Memory B cell (primary cell): ENCODE measurements at regions not wholly inside any gene's neighbourhood (a gene's known extent, or its start where the extent isn't known, plus 50 kb on each side); places are given as distances from the start of the nearest gene placed in this dataset.
A peak's percentile ranks its signal among the peaks of the same experiment; 100 is the strongest.

Source experiments
- ATAC-seq: fragments of 150-1000 bp; cut with Tn5 transposase; 2 replicates; pipeline ENCODE4 v1.10.0; 2021; ENCODE audit warnings: low read depth, mild to moderate bottlenecking, moderate library complexity
- DNase-seq, 2 donors: peaks; one replicate each; pipeline ENCODE4 v3.0.0; 2022; ENCODE audit warnings: low spot score in 2 of 2
- H3K27ac Mint-ChIP-seq: one replicate; pipeline ENCODE4 v1.8.0; 2022; ENCODE audit warnings: mild to moderate bottlenecking, moderate library complexity, mixed read lengths
- H3K27me3 Mint-ChIP-seq: one replicate; pipeline ENCODE4 v1.8.0; 2022; ENCODE audit warnings: mixed read lengths
- H3K36me3 Mint-ChIP-seq: one replicate; pipeline ENCODE4 v1.8.0; 2022; ENCODE audit warnings: mild to moderate bottlenecking, mixed read lengths
- H3K4me1 Mint-ChIP-seq: one replicate; pipeline ENCODE4 v1.8.0; 2022; ENCODE audit warnings: mixed read lengths
- H3K4me3 Mint-ChIP-seq: one replicate; pipeline ENCODE4 v1.8.0; 2022; ENCODE audit warnings: mild to moderate bottlenecking, moderate library complexity, mixed read lengths
- H3K9me3 Mint-ChIP-seq: one replicate; pipeline ENCODE4 v1.8.0; 2022; ENCODE audit warnings: mixed read lengths

DNA sequence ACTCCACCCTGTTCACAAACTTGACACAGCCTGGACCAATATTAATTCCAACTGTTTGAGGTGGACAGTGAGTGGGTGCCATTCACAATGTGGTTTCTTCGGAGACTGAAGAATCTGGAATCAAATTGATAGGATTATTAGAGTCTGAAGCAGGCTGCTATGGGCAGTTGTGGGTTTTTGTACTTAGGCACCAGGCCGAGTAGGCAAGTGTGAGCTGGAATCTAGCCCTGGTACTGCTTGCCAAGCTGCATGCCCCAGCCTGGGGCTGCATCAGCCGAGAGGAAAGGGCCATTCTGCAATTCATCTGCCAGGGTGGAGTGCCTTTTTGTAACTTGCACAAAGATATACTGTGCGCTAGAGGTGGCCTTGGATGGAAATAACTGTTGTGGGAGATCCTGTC, 654.7 kb upstream of the FANCL start:
- DNase-seq (no peak), ATAC-seq (no peak)

GRCh38 chr2:58893656-58894351, 652.7 kb upstream of the FANCL start:
- no peak overlapping the region for H3K4me3 Mint-ChIP-seq
- H3K27me3 Mint-ChIP-seq: peaks cover 17% of the 10 kb centered on the region
- no peaks in the 10 kb centered on the region for H3K9me3 Mint-ChIP-seq
- no peaks in the 10 kb centered on the region for H3K36me3 Mint-ChIP-seq
- DNase-seq (no peak), ATAC-seq (no peak)
- H3K27ac Mint-ChIP-seq: no peak overlapping the region
- H3K4me1 Mint-ChIP-seq: no peaks in the 10 kb centered on the region

More for the DNA sequence above, 654.7 kb upstream of the FANCL start:
- Mint-ChIP-seq H3K27ac (no peak overlapping the region), H3K4me1 (no peaks in the 10 kb centered on the region), H3K36me3 (no peaks in the 10 kb centered on the region), H3K27me3 (peaks cover 18% of the 10 kb centered on the region), H3K9me3 (no peaks in the 10 kb centered on the region), H3K4me3 (no peak overlapping the region)

GRCh38 chr2:58891828-58892377, 650.8 kb upstream of the FANCL start:
- no peak for DNase-seq
- Mint-ChIP-seq H3K9me3 (no peaks in the 10 kb centered on the region), H3K36me3 (no peaks in the 10 kb centered on the region), H3K4me1 (no peaks in the 10 kb centered on the region), H3K27ac (no peak overlapping the region), H3K4me3 (no peak overlapping the region), H3K27me3 (peaks cover 17% of the 10 kb centered on the region)
- no peak for ATAC-seq

- H3K4me1 Mint-ChIP-seq: no peaks in the 10 kb centered on the region
- ATAC-seq: no peak
- no peaks in the 10 kb centered on the region for H3K9me3 Mint-ChIP-seq
- DNase-seq: no peak
- H3K27me3 Mint-ChIP-seq: peaks cover 16% of the 10 kb centered on the region
- no peaks in the 10 kb centered on the region for H3K36me3 Mint-ChIP-seq
- H3K4me3 Mint-ChIP-seq: no peak overlapping the region
- no peak overlapping the region for H3K27ac Mint-ChIP-seq
These were observed 649.9 kb upstream of the FANCL start for GRCh38 chr2:58890865-58891525.

DNA sequence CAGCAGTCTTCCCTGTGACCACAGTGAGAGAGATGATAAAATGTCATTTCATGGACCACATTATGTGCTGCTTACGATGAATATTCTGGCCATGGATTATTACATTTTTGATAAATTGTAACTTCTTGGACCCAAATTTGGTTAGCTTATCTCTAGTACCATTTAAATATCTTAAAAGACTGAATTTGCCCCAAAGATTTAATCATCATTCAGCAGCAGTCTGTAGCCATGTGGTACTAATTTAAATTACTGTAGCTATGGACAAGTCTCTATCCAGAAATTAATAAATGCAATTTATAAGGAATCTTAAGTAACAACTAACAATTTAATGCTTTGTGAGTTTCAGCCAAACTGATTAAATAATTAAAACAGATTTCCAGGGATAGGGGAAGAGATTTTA, 644.9 kb upstream of the FANCL start:
- ATAC-seq: no peak
- Mint-ChIP-seq H3K27ac (no peak overlapping the region), H3K4me1 (no peaks in the 10 kb centered on the region), H3K4me3 (no peak overlapping the region), H3K9me3 (no peaks in the 10 kb centered on the region), H3K27me3 (peaks cover 14% of the 10 kb centered on the region), H3K36me3 (no peaks in the 10 kb centered on the region)
- DNase-seq: no peak

- no peaks in the 10 kb centered on the region for H3K9me3 Mint-ChIP-seq
- H3K27ac Mint-ChIP-seq: no peak overlapping the region
- H3K36me3 Mint-ChIP-seq: no peaks in the 10 kb centered on the region
These were observed 638.7 kb upstream of the FANCL start for GRCh38 chr2:58879834-58880233.

GRCh38 chr2:58878778-58879177, 637.7 kb upstream of the FANCL start:
- no peak for DNase-seq
- Mint-ChIP-seq H3K4me3 (no peak overlapping the region), H3K36me3 (no peaks in the 10 kb centered on the region), H3K27ac (no peak overlapping the region), H3K4me1 (no peaks in the 10 kb centered on the region), H3K9me3 (no peaks in the 10 kb centered on the region), H3K27me3 (peaks cover 14% of the 10 kb centered on the region)
- no peak for ATAC-seq

More at GRCh38 chr2:58879834-58880233, 638.7 kb upstream of the FANCL start:
- Mint-ChIP-seq H3K4me1 (no peaks in the 10 kb centered on the region), H3K27me3 (peaks cover 16% of the 10 kb centered on the region), H3K4me3 (no peak overlapping the region)
- no peak for DNase-seq
- ATAC-seq: no peak

DNA sequence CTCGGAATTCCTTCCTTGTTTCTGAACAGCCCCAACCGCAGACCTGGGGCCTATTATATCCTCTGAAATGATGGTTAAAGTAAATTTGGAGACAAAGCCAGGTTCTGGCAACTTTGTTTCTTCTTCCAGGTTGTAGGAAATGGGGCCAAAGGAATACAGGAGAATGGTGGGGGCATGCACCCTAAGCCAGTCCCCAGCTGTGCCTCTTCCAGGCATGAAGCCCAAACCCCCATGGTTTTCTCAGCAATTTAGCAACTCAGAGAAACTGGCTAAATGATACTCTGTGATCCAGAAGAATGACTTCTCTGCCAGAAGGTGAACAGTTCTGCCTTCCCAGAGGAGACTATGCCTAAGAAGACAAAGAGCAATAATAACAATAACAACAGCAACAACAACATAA, 635.0 kb upstream of the FANCL start:
- DNase-seq: no peak
- Mint-ChIP-seq H3K4me1 (no peaks in the 10 kb centered on the region), H3K36me3 (no peaks in the 10 kb centered on the region), H3K9me3 (no peaks in the 10 kb centered on the region), H3K4me3 (no peak overlapping the region), H3K27ac (no peak overlapping the region), H3K27me3 (peaks cover 8% of the 10 kb centered on the region)
- ATAC-seq: no peak

GRCh38 chr2:58875436-58875835, 634.3 kb upstream of the FANCL start:
- Mint-ChIP-seq H3K4me1 (peaks cover 2% of the 10 kb centered on the region), H3K36me3 (no peaks in the 10 kb centered on the region), H3K27me3 (peaks cover 8% of the 10 kb centered on the region), H3K27ac (no peak overlapping the region), H3K9me3 (no peaks in the 10 kb centered on the region), H3K4me3 (no peak overlapping the region)
- ATAC-seq (no peak), DNase-seq (no peak)

GRCh38 chr2:58871469-58872142, 630.5 kb upstream of the FANCL start:
- Mint-ChIP-seq H3K4me3 (no peak overlapping the region), H3K27me3 (peaks cover 9% of the 10 kb centered on the region), H3K36me3 (no peaks in the 10 kb centered on the region), H3K27ac (no peak overlapping the region), H3K9me3 (no peaks in the 10 kb centered on the region), H3K4me1 (peaks cover 2% of the 10 kb centered on the region)
- DNase-seq (no peak), ATAC-seq (peak; percentile 58)

DNA sequence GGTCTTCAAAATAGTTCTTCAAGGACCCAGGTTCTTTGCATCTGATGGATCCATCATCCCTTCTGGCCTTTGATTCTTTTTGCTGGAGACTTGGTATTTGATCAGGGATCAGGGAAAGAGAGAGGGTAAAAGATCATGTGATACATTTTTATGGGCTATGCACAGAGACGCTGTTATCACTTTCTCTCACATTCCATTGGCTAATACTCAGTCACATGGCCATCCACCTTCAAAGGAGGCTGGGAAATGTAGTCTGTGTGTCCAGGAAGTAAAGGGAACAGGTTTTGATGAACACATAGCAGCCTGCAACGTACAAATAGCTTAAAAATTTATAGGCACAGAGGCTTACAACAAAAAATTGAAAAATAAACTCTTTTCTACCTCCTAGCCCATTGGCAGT, 629.6 kb upstream of the FANCL start:
- no peak overlapping the region for H3K4me3 Mint-ChIP-seq
- peaks cover 6% of the 10 kb centered on the region for H3K27me3 Mint-ChIP-seq
- H3K27ac Mint-ChIP-seq: no peak overlapping the region
- DNase-seq: no peak
- ATAC-seq: peak; percentile 59
- H3K4me1 Mint-ChIP-seq: peaks cover 2% of the 10 kb centered on the region
- no peaks in the 10 kb centered on the region for H3K36me3 Mint-ChIP-seq
- no peaks in the 10 kb centered on the region for H3K9me3 Mint-ChIP-seq

- H3K27me3 Mint-ChIP-seq: peaks cover 7% of the 10 kb centered on the region
- no peak for DNase-seq
- no peak overlapping the region for H3K4me3 Mint-ChIP-seq
- ATAC-seq: no peak
- no peaks in the 10 kb centered on the region for H3K9me3 Mint-ChIP-seq
- H3K27ac Mint-ChIP-seq: no peak overlapping the region
- no peaks in the 10 kb centered on the region for H3K36me3 Mint-ChIP-seq
- peaks cover 6% of the 10 kb centered on the region for H3K4me1 Mint-ChIP-seq
These were observed 625.8 kb upstream of the FANCL start for GRCh38 chr2:58866946-58867345.

DNA sequence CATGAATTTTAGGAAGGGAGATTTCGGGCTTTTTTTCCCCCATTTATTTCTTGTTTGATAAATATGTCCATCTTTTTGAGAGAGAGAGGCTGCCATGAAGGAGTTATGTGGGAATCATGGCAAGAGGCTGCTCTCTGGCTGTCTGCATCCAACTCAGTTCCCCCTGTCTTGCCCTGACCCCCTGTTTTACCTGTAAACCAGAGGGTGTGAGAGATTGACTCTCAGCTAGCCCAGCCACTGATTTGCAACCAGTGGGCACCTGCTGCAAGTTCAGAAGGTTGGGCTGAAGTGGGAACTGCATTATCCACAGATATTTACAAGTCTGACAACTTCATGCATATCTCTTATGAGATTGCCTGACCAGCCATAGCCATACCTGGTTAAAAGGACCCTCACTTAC, 625.4 kb upstream of the FANCL start:
- Mint-ChIP-seq H3K4me3 (no peak overlapping the region), H3K27me3 (peaks cover 7% of the 10 kb centered on the region), H3K4me1 (peaks cover 6% of the 10 kb centered on the region), H3K36me3 (no peaks in the 10 kb centered on the region), H3K9me3 (no peaks in the 10 kb centered on the region), H3K27ac (no peak overlapping the region)
- no peak for ATAC-seq
- DNase-seq: no peak

GRCh38 chr2:58866040-58866439, 624.9 kb upstream of the FANCL start:
- Mint-ChIP-seq H3K27ac (no peak overlapping the region), H3K4me1 (peaks cover 5% of the 10 kb centered on the region), H3K4me3 (no peak overlapping the region), H3K9me3 (no peaks in the 10 kb centered on the region), H3K36me3 (no peaks in the 10 kb centered on the region), H3K27me3 (peaks cover 7% of the 10 kb centered on the region)
- DNase-seq (no peak), ATAC-seq (no peak)
